Middle frontal gyrus (tissue), 1 donor: ENCODE measurements at regions not wholly inside any gene's neighbourhood (a gene's known extent, or its start where the extent isn't known, plus 50 kb on each side); places are given as distances from the start of the nearest gene placed in this dataset.

Experiments used
- DNase-seq: peaks from one replicate; pipeline ENCODE4 v3.0.0-alpha.2; 2015; ENCODE audit warnings: low spot score; ENCODE audit errors: extremely low spot score

GRCh38 chr5:158165647-158166046 is 306.7 kb upstream of the CLINT1 start:
- DNase-seq, result no peak

GRCh38 chr5:158164296-158165047 is 305.5 kb upstream of the CLINT1 start:
- no peak for DNase-seq

- DNase-seq, result no peak
Measured at GRCh38 chr5:158163451-158164295, 304.7 kb upstream of the CLINT1 start.

- DNase-seq, result no peak
Measured at GRCh38 chr5:158162479-158163034, 303.6 kb upstream of the CLINT1 start.

GRCh38 chr5:158162026-158162425 is 303.1 kb upstream of the CLINT1 start:
- DNase-seq, result no peak

- DNase-seq, result no peak
Measured at GRCh38 chr5:158159621-158160020, 300.7 kb upstream of the CLINT1 start.

- DNase-seq, result no peak
Measured at GRCh38 chr5:158155811-158156505, 297.0 kb upstream of the CLINT1 start.

- DNase-seq, result no peak
Measured at GRCh38 chr5:158155067-158155466, 296.1 kb upstream of the CLINT1 start.

GRCh38 chr5:158154226-158155005 is 295.5 kb upstream of the CLINT1 start:
- DNase-seq, result no peak

- DNase-seq, result no peak
Measured at GRCh38 chr5:158153508-158153907, 294.6 kb upstream of the CLINT1 start.

- no peak for DNase-seq
Measured at GRCh38 chr5:158152136-158152535, 293.2 kb upstream of the CLINT1 start.

- no peak for DNase-seq
Measured at GRCh38 chr5:158147227-158147626, 288.3 kb upstream of the CLINT1 start.

GRCh38 chr5:158145827-158146226 is 286.9 kb upstream of the CLINT1 start:
- no peak for DNase-seq

GRCh38 chr5:158143081-158143480 is 284.1 kb upstream of the CLINT1 start:
- DNase-seq, result no peak

GRCh38 chr5:158142156-158142555 is 283.2 kb upstream of the CLINT1 start:
- DNase-seq, result no peak

- no peak for DNase-seq
Measured at GRCh38 chr5:158140120-158140731, 281.3 kb upstream of the CLINT1 start.

GRCh38 chr5:158139161-158139560 is 280.2 kb upstream of the CLINT1 start:
- no peak for DNase-seq

GRCh38 chr5:158135682-158136179 is 276.8 kb upstream of the CLINT1 start:
- DNase-seq, result no peak

- DNase-seq, result no peak
Measured at GRCh38 chr5:158133369-158133768, 274.4 kb upstream of the CLINT1 start.

- DNase-seq, result no peak
Measured at GRCh38 chr5:158127536-158127935, 268.6 kb upstream of the CLINT1 start.
